ENCODE measurements at regions not wholly inside any gene's neighbourhood (a gene's known extent, or its start where the extent isn't known, plus 50 kb on each side); places are given as distances from the start of the nearest gene placed in this dataset.

DNA sequence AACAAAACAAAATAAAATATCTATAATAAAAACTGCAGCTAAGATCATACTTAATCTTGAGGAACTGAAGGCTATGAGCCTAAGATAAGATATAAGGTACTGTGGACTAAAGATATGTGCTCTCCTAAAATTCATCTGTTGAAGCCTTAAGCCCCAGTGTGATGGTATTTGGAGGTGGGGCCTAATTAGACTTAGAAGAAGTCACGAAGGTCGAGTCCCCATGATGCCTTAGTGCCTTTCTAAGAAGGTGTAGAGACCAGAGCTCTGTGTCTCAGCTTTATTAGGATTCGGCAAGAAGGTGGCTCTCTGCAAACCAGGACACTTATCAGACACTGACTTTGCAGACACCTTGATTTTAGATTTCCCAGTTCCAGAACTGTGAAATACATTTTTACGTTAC, 622.0 kb upstream of the BRINP3 start:
- H3K27ac Mint-ChIP-seq: no peak overlapping the region
- no peaks in the 10 kb centered on the region for H3K36me3 Mint-ChIP-seq (ENCODE audit: insufficient read depth)
- no peak overlapping the region for H3K4me3 Mint-ChIP-seq (ENCODE audit: low read depth)
- DNase-seq (ENCODE audit: low spot score, unreplicated experiment): no peak
- no peaks in the 10 kb centered on the region for H3K27me3 Mint-ChIP-seq
- no peaks in the 10 kb centered on the region for H3K9me3 Mint-ChIP-seq (ENCODE audit: low read depth)
- TF ChIP-seq, protein P1, sequence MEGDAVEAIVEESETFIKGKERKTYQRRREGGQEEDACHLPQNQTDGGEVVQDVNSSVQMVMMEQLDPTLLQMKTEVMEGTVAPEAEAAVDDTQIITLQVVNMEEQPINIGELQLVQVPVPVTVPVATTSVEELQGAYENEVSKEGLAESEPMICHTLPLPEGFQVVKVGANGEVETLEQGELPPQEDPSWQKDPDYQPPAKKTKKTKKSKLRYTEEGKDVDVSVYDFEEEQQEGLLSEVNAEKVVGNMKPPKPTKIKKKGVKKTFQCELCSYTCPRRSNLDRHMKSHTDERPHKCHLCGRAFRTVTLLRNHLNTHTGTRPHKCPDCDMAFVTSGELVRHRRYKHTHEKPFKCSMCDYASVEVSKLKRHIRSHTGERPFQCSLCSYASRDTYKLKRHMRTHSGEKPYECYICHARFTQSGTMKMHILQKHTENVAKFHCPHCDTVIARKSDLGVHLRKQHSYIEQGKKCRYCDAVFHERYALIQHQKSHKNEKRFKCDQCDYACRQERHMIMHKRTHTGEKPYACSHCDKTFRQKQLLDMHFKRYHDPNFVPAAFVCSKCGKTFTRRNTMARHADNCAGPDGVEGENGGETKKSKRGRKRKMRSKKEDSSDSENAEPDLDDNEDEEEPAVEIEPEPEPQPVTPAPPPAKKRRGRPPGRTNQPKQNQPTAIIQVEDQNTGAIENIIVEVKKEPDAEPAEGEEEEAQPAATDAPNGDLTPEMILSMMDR (IDR thresholded peaks at IDR 0.05; ENCODE audit: unreplicated experiment): no peak
- H3K4me1 Mint-ChIP-seq (ENCODE audit: low read depth): peaks cover 6% of the 10 kb centered on the region

DNA sequence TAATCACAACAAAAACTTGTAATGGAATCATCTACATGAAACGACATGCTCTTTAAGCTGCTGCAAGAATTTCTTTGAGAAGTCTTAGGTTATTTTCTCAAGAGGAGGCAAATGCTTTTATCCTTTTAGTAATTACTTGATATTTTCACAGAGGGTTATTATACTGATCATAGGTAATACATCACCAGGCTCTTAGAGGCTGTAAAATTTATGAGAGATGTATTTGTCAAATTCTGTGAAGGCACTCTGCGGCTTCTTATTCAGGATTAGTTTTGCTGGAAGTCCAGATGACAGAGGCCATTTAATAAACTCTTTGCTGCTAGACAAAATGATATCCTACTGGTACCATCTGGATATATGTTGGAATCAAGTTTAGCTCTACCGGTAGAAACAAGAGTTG, 624.3 kb upstream of the BRINP3 start:
- no peak for DNase-seq (ENCODE audit: low spot score, unreplicated experiment)
- Mint-ChIP-seq H3K4me1 (ENCODE audit: low read depth) (peaks cover 6% of the 10 kb centered on the region), H3K9me3 (ENCODE audit: low read depth) (peaks cover 5% of the 10 kb centered on the region), H3K4me3 (ENCODE audit: low read depth) (no peak overlapping the region), H3K27ac (no peak overlapping the region), H3K27me3 (no peaks in the 10 kb centered on the region), H3K36me3 (ENCODE audit: insufficient read depth) (no peaks in the 10 kb centered on the region)
- TF ChIP-seq, protein P1 (IDR thresholded peaks at IDR 0.05; ENCODE audit: unreplicated experiment): no peak

- peaks cover 13% of the 10 kb centered on the region for H3K9me3 Mint-ChIP-seq (ENCODE audit: low read depth)
- H3K27me3 Mint-ChIP-seq: no peaks in the 10 kb centered on the region
- TF ChIP-seq, protein P1 (IDR thresholded peaks at IDR 0.05; ENCODE audit: unreplicated experiment): no peak
- no peaks in the 10 kb centered on the region for H3K36me3 Mint-ChIP-seq (ENCODE audit: insufficient read depth)
- peaks cover 2% of the 10 kb centered on the region for H3K4me1 Mint-ChIP-seq (ENCODE audit: low read depth)
- H3K27ac Mint-ChIP-seq: no peak overlapping the region
- DNase-seq (ENCODE audit: low spot score, unreplicated experiment): no peak
- H3K4me3 Mint-ChIP-seq (ENCODE audit: low read depth): no peak overlapping the region
Observed at GRCh38 chr1:191125950-191126349, 648.3 kb upstream of the BRINP3 start.

- Mint-ChIP-seq H3K9me3 (ENCODE audit: low read depth) (no peaks in the 10 kb centered on the region), H3K36me3 (ENCODE audit: insufficient read depth) (no peaks in the 10 kb centered on the region), H3K4me3 (ENCODE audit: low read depth) (no peak overlapping the region), H3K4me1 (ENCODE audit: low read depth) (peaks cover 4% of the 10 kb centered on the region), H3K27ac (peak overlapping the region; percentile 6), H3K27me3 (no peaks in the 10 kb centered on the region)
- TF ChIP-seq, protein P1 (IDR thresholded peaks at IDR 0.05; ENCODE audit: unreplicated experiment): no peak
- no peak for DNase-seq (ENCODE audit: low spot score, unreplicated experiment)
Observed at GRCh38 chr1:191134796-191135195, 657.1 kb upstream of the BRINP3 start.

DNA sequence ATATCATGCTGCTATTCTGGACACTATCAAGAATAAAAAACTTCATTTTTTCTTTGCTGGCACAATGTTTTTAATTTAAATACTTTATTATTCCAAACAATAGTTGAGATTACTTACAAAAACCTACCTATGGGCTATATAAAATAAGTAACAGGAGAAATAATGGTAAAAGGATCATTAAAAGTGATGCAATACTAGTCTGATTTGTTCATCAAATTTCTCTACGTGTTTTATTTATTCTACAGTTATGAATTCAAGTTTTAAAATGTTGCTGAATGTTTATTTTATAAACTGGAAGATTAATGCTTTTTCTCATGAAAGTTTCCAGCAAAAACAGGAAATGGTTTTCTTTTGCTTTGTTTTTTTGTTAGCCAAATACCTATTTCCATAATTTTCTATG, 662.4 kb upstream of the BRINP3 start:
- Mint-ChIP-seq H3K36me3 (ENCODE audit: insufficient read depth) (no peaks in the 10 kb centered on the region), H3K27ac (no peak overlapping the region), H3K27me3 (no peaks in the 10 kb centered on the region)

More for the DNA sequence above, 662.4 kb upstream of the BRINP3 start:
- TF ChIP-seq, protein P1 (IDR thresholded peaks at IDR 0.05; ENCODE audit: unreplicated experiment): no peak
- DNase-seq (ENCODE audit: low spot score, unreplicated experiment): no peak
- no peaks in the 10 kb centered on the region for H3K4me1 Mint-ChIP-seq (ENCODE audit: low read depth)
- no peak overlapping the region for H3K4me3 Mint-ChIP-seq (ENCODE audit: low read depth)
- H3K9me3 Mint-ChIP-seq (ENCODE audit: low read depth): no peaks in the 10 kb centered on the region

All from progenitor cell of endocrine pancreas (in vitro differentiated cells).